GM12878 (cell line): ENCODE measurements at regions not wholly inside any gene's neighbourhood (a gene's known extent, or its start where the extent isn't known, plus 50 kb on each side); places are given as distances from the start of the nearest gene placed in this dataset.

Experiments used
- ATAC-seq: fragments of 200-7000 bp; cut with Tn5 transposase; 3 replicates; pipeline ENCODE4 v1.9.1; 2020; ENCODE audit warnings: mild to moderate bottlenecking, moderate library complexity
- BruUV-seq: library from RNA; stranded (reverse); fragments of 400-500 nt; replicated peaks from 2 replicates; lab custom pipeline; 2021; lab: Mats Ljungman, UMichigan
- CTCF ChIA-PET: fragments of 300-600 bp; sonication (Branson Sonifier 250); formaldehyde crosslinking; extraction: SDS; loops from one replicate; lab custom pipeline; 2021; ENCODE audit warnings: inconsistent platforms; lab: Yijun Ruan, JAX
- POLR2A ChIA-PET: fragments of 350-600 bp; formaldehyde crosslinking; extraction: SDS; loops from one replicate; lab custom pipeline; 2021; ENCODE audit warnings: inconsistent platforms; lab: Charles Lee
- RAD21 ChIA-PET: fragments of 300-600 bp; sonication (Branson Sonifier 250); formaldehyde crosslinking; loops from one replicate; lab custom pipeline; 2023; ENCODE audit warnings: antibody characterized with exemption; ENCODE audit not compliant: unreplicated experiment; lab: Charles Lee
- SMC1A ChIA-PET: fragments of 300-600 bp; sonication (Branson Sonifier 250); formaldehyde crosslinking; loops from one replicate; lab custom pipeline; 2023; ENCODE audit not compliant: unreplicated experiment, uncharacterized antibody; lab: Charles Lee
- DNase-seq: peaks from one replicate; pipeline ENCODE4 v3.0.0-alpha.2; 2011; ENCODE audit warnings: low read depth, low spot score
- FAIRE-seq: peaks from 3 replicates; lab custom pipeline; 2011; peaks lifted over from hg19 to GRCh38; lab: Jason Lieb, UNC
- H2AFZ ChIP-seq: 2 replicates; pipeline ENCODE4 v1.6.0; 2011; ENCODE audit warnings: low read depth, low read length, control low read depth; ENCODE audit not compliant: control insufficient read depth
- H3K27ac ChIP-seq: 2 replicates; pipeline ENCODE4 v1.5.1; 2011; ENCODE audit warnings: control low read depth; ENCODE audit not compliant: control insufficient read depth, insufficient read depth
- H3K27me3 ChIP-seq, 2 experiments: replicated peaks in 1 of 2; 2 replicates each; pipeline versions ENCODE4 v1.6.0 to v1.6.1; 2011; ENCODE audit warnings: low read length in 1 of 2; ENCODE audit not compliant: control insufficient read depth in 2 of 2, insufficient read depth in 2 of 2
- H3K36me3 ChIP-seq, 2 experiments: 2 replicates each; pipeline ENCODE4 v1.5.1; 2011; ENCODE audit warnings: low read length in 1 of 2; ENCODE audit not compliant: control insufficient read depth in 2 of 2, insufficient read depth in 2 of 2
- H3K4me1 ChIP-seq: 2 replicates; pipeline ENCODE4 v1.6.1; 2011; ENCODE audit warnings: mild to moderate bottlenecking, low read length, moderate library complexity, mixed read lengths; ENCODE audit not compliant: control insufficient read depth, insufficient read depth
- H3K4me2 ChIP-seq: 2 replicates; pipeline ENCODE4 v1.6.0; 2011; ENCODE audit warnings: control low read depth; ENCODE audit not compliant: control insufficient read depth, insufficient read depth
- H3K4me3 ChIP-seq: fragments of 200-600 bp; sonication (generic); 2 replicates; pipeline ENCODE4 v1.5.1; 2016
- H3K79me2 ChIP-seq: 2 replicates; pipeline ENCODE4 v1.6.0; 2011; ENCODE audit warnings: low read length; ENCODE audit not compliant: control insufficient read depth, insufficient read depth
- H3K9ac ChIP-seq: 2 replicates; pipeline ENCODE4 v1.8.0; 2011; ENCODE audit warnings: low read length, control low read depth, mixed read lengths; ENCODE audit not compliant: control insufficient read depth, insufficient read depth
- H3K9me3 ChIP-seq: replicated peaks from 3 replicates; pipeline ENCODE4 v1.5.1; 2011; ENCODE audit warnings: mild to moderate bottlenecking, low read length; ENCODE audit not compliant: control insufficient read depth, insufficient read depth
- H4K20me1 ChIP-seq: 2 replicates; pipeline ENCODE4 v1.6.0; 2011; ENCODE audit not compliant: control insufficient read depth, insufficient read depth
- BACH1 ChIP-seq: fragments of 450-650 bp; IDR thresholded peaks from 2 replicates; pipeline ENCODE4 v1.6.1; 2017; ENCODE audit warnings: mild to moderate bottlenecking, borderline replicate concordance
- EGR1 ChIP-seq, 2 experiments: IDR thresholded peaks; 1 replicate in 1 of 2; 2 replicates in 1 of 2; pipeline ENCODE4 v1.6.1; 2011 to 2012; ENCODE audit warnings: low read depth in 2 of 2, low read length in 2 of 2, borderline replicate concordance in 1 of 2, mild to moderate bottlenecking in 1 of 2, moderate library complexity in 1 of 2
- EP300 ChIP-seq, 2 experiments: fragments of 150-350 bp in 1 of 2; IDR thresholded peaks; 2 replicates each; pipeline ENCODE4 v1.6.1; 2011 to 2012; ENCODE audit warnings: low read depth in 2 of 2, low read length in 2 of 2, borderline replicate concordance in 1 of 2, improper control_type of control experiment in 1 of 2, inconsistent platforms in 1 of 2; ENCODE audit not compliant: control insufficient read depth in 1 of 2
- HDGF ChIP-seq: fragments of 450-650 bp; IDR thresholded peaks from 2 replicates; pipeline ENCODE4 v1.6.1; 2016; ENCODE audit warnings: antibody characterized with exemption
- IKZF2 ChIP-seq, 2 experiments: fragments of 450-650 bp; IDR thresholded peaks; 2 replicates each; pipeline ENCODE4 v1.6.1; 2017; ENCODE audit warnings: mild to moderate bottlenecking in 2 of 2, moderate library complexity in 2 of 2
- KAT2A ChIP-seq: conservative IDR thresholded peaks from 2 replicates; pipeline ENCODE4 v1.6.1; 2011; ENCODE audit warnings: low read depth, low read length; ENCODE audit not compliant: control insufficient read depth
- MXI1 ChIP-seq: fragments of 150-350 bp; IDR thresholded peaks from 2 replicates; pipeline ENCODE4 v1.6.1; 2011; ENCODE audit warnings: low read depth, mild to moderate bottlenecking, inconsistent platforms, low read length, improper control_type of control experiment
- PBX3 ChIP-seq: IDR thresholded peaks from 2 replicates; pipeline ENCODE4 v1.6.1; 2011; ENCODE audit warnings: mild to moderate bottlenecking, low read depth, low read length, moderate library complexity; ENCODE audit not compliant: insufficient replicate concordance
- POU2F2 ChIP-seq: IDR thresholded peaks from 3 replicates; pipeline ENCODE4 v1.6.1; 2011; ENCODE audit warnings: low read depth, mild to moderate bottlenecking, low read length, borderline replicate concordance
- REST ChIP-seq: IDR thresholded peaks from 2 replicates; pipeline ENCODE4 v1.6.1; 2012; ENCODE audit warnings: mild to moderate bottlenecking, low read depth, low read length
- RUNX3 ChIP-seq: IDR thresholded peaks from 2 replicates; pipeline ENCODE4 v1.6.1; 2012; ENCODE audit warnings: low read length, inconsistent platforms
- SMC3 ChIP-seq: IDR thresholded peaks from 2 replicates; pipeline ENCODE4 v1.6.1; 2011; ENCODE audit warnings: low read length, improper control_type of control experiment, borderline replicate concordance
- ZNF24 ChIP-seq: fragments of 450-650 bp; IDR thresholded peaks from 2 replicates; pipeline ENCODE4 v1.6.1; 2017; ENCODE audit warnings: antibody characterized with exemption, mild to moderate bottlenecking
- ZZZ3 ChIP-seq: IDR thresholded peaks from 2 replicates; pipeline ENCODE4 v1.6.1; 2011; ENCODE audit warnings: low read depth; ENCODE audit not compliant: control insufficient read depth, insufficient read length
- WGBS: methylation state at CpG from one replicate; pipeline ENCODE4 v1.1.6; 2016; ENCODE audit warnings: low lambda C conversion rate; ENCODE audit not compliant: insufficient replicate concordance, insufficient coverage; ENCODE audit errors: missing lambda C conversion rate; 5-methylcytosine and 5-hydroxymethylcytosine counted together
- in situ Hi-C: fragments of 300-500 bp; cut with MboI; formaldehyde crosslinking; loops from 9 replicates; pipeline ENCODE4 v1.14.3; 2018; ENCODE audit warnings: mixed read lengths
- intact Hi-C: fragments of 100-400 bp; cut with micrococcal nuclease; formaldehyde crosslinking; loops from one replicate; pipeline ENCODE4 v1.14.2; 2022; ENCODE audit not compliant: unreplicated experiment
- TF ChIP-seq, protein P1 (sequence below): fragments of 450-650 bp; formaldehyde crosslinking; IDR thresholded peaks from 2 replicates; pipeline ENCODE4 v1.5.0; 2022; ENCODE audit warnings: mild to moderate bottlenecking, missing genetic modification characterization

GRCh38 chr5:137566780-137567179 lies 67.7 kb upstream of the SPOCK1 start:
- Histone ChIP-seq H3K4me2 (no peak overlapping the region), H3K27ac (no peak overlapping the region), H3K9ac (no peak overlapping the region), H3K9me3 (no peaks in the 10 kb centered on the region), H3K79me2 (no peaks in the 10 kb centered on the region), H4K20me1 (no peaks in the 10 kb centered on the region), H3K4me1 (no peaks in the 10 kb centered on the region), H3K27me3 (peaks cover 1 to 3% of the 10 kb centered on the region in 2 experiments; a peak in 3 of 4 replicates), H3K4me3 (no peak overlapping the region), H3K36me3 (no peaks in the 10 kb centered on the region), H2AFZ (no peak overlapping the region)
- intact Hi-C loops (no loop called here), in situ Hi-C loops (no loop called here)
- WGBS = 17% methylated on average over 6 of the region's 6 CpGs
- ChIA-PET SMC1A (no interaction called here), CTCF (no interaction called here), POLR2A (no interaction called here), RAD21 (no interaction called here)
- ATAC-seq = no peak
- TF ChIP-seq REST = no peak
- TF ChIP-seq EP300 (IDR thresholded peaks at IDR 0.05; ENCODE audit: borderline replicate concordance in 1 of 2, control insufficient read depth in 1 of 2, low read depth in 2 of 2, low read length in 2 of 2) = no peak
- TF ChIP-seq HDGF = no peak
- no peak for TF ChIP-seq IKZF2 (IDR thresholded peaks at IDR 0.05)
- TF ChIP-seq BACH1 = no peak
- no peak for TF ChIP-seq PBX3
- TF ChIP-seq POU2F2 = no peak
- TF ChIP-seq, protein P1, sequence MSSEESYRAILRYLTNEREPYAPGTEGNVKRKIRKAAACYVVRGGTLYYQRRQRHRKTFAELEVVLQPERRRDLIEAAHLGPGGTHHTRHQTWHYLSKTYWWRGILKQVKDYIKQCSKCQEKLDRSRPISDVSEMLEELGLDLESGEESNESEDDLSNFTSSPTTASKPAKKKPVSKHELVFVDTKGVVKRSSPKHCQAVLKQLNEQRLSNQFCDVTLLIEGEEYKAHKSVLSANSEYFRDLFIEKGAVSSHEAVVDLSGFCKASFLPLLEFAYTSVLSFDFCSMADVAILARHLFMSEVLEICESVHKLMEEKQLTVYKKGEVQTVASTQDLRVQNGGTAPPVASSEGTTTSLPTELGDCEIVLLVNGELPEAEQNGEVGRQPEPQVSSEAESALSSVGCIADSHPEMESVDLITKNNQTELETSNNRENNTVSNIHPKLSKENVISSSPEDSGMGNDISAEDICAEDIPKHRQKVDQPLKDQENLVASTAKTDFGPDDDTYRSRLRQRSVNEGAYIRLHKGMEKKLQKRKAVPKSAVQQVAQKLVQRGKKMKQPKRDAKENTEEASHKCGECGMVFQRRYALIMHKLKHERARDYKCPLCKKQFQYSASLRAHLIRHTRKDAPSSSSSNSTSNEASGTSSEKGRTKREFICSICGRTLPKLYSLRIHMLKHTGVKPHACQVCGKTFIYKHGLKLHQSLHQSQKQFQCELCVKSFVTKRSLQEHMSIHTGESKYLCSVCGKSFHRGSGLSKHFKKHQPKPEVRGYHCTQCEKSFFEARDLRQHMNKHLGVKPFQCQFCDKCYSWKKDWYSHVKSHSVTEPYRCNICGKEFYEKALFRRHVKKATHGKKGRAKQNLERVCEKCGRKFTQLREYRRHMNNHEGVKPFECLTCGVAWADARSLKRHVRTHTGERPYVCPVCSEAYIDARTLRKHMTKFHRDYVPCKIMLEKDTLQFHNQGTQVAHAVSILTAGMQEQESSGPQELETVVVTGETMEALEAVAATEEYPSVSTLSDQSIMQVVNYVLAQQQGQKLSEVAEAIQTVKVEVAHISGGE (CRISPR knock-in tag) = no peak
- no peak for TF ChIP-seq EGR1 (IDR thresholded peaks at IDR 0.05; ENCODE audit: borderline replicate concordance in 1 of 2, low read depth in 2 of 2, low read length in 2 of 2)
- TF ChIP-seq KAT2A = no peak
- TF ChIP-seq RUNX3 = no peak
- TF ChIP-seq ZZZ3 = no peak
- TF ChIP-seq ZNF24 = no peak
- no peak for TF ChIP-seq SMC3
- no peak for TF ChIP-seq MXI1
- DNase-seq = no peak
- no peak for FAIRE-seq
- BruUV-seq = no TSS peak
